H9 (cell line): ENCODE measurements at regions not wholly inside any gene's neighbourhood (a gene's known extent, or its start where the extent isn't known, plus 50 kb on each side); places are given as distances from the start of the nearest gene placed in this dataset.

Experiments used
- DNase-seq: peaks from one replicate; pipeline ENCODE4 v3.0.0-alpha.2; 2017
- H2AFZ ChIP-seq: one replicate; pipeline ENCODE4 v1.6.1; 2013; ENCODE audit warnings: mild to moderate bottlenecking, low read length, control low read depth, moderate library complexity
- H2AK5ac ChIP-seq: 2 replicates; pipeline ENCODE4 v1.6.1; 2013; ENCODE audit warnings: low read length, control low read depth, mixed read lengths; ENCODE audit not compliant: insufficient read length
- H2BK120ac ChIP-seq: one replicate; pipeline ENCODE4 v1.6.1; 2013; ENCODE audit warnings: low read depth, mild to moderate bottlenecking, low read length, control low read depth, inconsistent platforms; ENCODE audit not compliant: poor library complexity, severe bottlenecking
- H2BK12ac ChIP-seq: 2 replicates; pipeline ENCODE4 v1.6.1; 2013; ENCODE audit warnings: low read length, control low read depth, mixed read lengths, low read depth; ENCODE audit not compliant: insufficient read length
- H2BK15ac ChIP-seq: 2 replicates; pipeline ENCODE4 v1.6.1; 2013; ENCODE audit warnings: low read depth, low read length, control low read depth
- H2BK20ac ChIP-seq: one replicate; pipeline ENCODE4 v1.6.1; 2013; ENCODE audit warnings: low read depth, mild to moderate bottlenecking, low read length, control low read depth, inconsistent platforms; ENCODE audit not compliant: poor library complexity, severe bottlenecking
- H2BK5ac ChIP-seq: 2 replicates; pipeline ENCODE4 v1.6.1; 2013; ENCODE audit warnings: low read length, control low read depth, mixed read lengths; ENCODE audit not compliant: insufficient read length
- H3K14ac ChIP-seq: 2 replicates; pipeline ENCODE4 v1.6.1; 2013; ENCODE audit warnings: low read length, control low read depth; ENCODE audit not compliant: insufficient read depth
- H3K18ac ChIP-seq: 2 replicates; pipeline ENCODE4 v1.6.1; 2013; ENCODE audit warnings: low read depth, mild to moderate bottlenecking, mixed read lengths, low read length, control low read depth; ENCODE audit not compliant: insufficient read length
- H3K23ac ChIP-seq: 2 replicates; pipeline ENCODE4 v1.6.1; 2013; ENCODE audit warnings: low read length, control low read depth, mixed read lengths, low read depth; ENCODE audit not compliant: insufficient read length
- H3K23me2 ChIP-seq: 2 replicates; pipeline ENCODE4 v1.6.1; 2013; ENCODE audit warnings: low read depth, mild to moderate bottlenecking, mixed read lengths, low read length, control low read depth; ENCODE audit not compliant: insufficient read length, poor library complexity, severe bottlenecking
- H3K27ac ChIP-seq: 2 replicates; pipeline ENCODE4 v1.5.1; 2013; ENCODE audit warnings: low read length, control low read depth, mixed read lengths, low read depth; ENCODE audit not compliant: insufficient read length
- H3K27me3 ChIP-seq: 2 replicates; pipeline ENCODE4 v1.6.1; 2013; ENCODE audit warnings: low read length, control low read depth, inconsistent platforms; ENCODE audit not compliant: insufficient read depth
- H3K4ac ChIP-seq: 2 replicates; pipeline ENCODE4 v1.6.1; 2013; ENCODE audit warnings: low read depth, mild to moderate bottlenecking, control low read depth, inconsistent platforms, low read length, moderate library complexity
- H3K4me1 ChIP-seq: 2 replicates; pipeline ENCODE4 v1.6.1; 2013; ENCODE audit warnings: low read length, control low read depth, inconsistent platforms; ENCODE audit not compliant: insufficient read depth
- H3K4me2 ChIP-seq: 2 replicates; pipeline ENCODE4 v1.6.1; 2013; ENCODE audit warnings: low read length, control low read depth, mixed read lengths; ENCODE audit not compliant: insufficient read length, insufficient read depth
- H3K56ac ChIP-seq: 2 replicates; pipeline ENCODE4 v1.6.1; 2013; ENCODE audit warnings: low read depth, mild to moderate bottlenecking, mixed read lengths, low read length, control low read depth; ENCODE audit not compliant: insufficient read length
- H3K79me1 ChIP-seq: 2 replicates; pipeline ENCODE4 v1.6.1; 2013; ENCODE audit warnings: low read depth, mild to moderate bottlenecking, moderate library complexity, low read length, control low read depth, inconsistent platforms; ENCODE audit not compliant: insufficient read depth, poor library complexity, severe bottlenecking
- H3K79me2 ChIP-seq: 2 replicates; pipeline ENCODE4 v1.6.1; 2013; ENCODE audit warnings: low read length, control low read depth, inconsistent platforms; ENCODE audit not compliant: insufficient read depth
- H3K9ac ChIP-seq: 2 replicates; pipeline ENCODE4 v1.6.1; 2013; ENCODE audit warnings: low read length, control low read depth, mixed read lengths; ENCODE audit not compliant: insufficient read length; ENCODE audit errors: extremely low read depth
- H3K9me3 ChIP-seq: one replicate; pipeline ENCODE4 v1.6.1; 2013; ENCODE audit warnings: low read depth, low read length, inconsistent platforms; ENCODE audit not compliant: control insufficient read depth
- H3T11ph ChIP-seq: one replicate; pipeline ENCODE4 v1.6.1; 2013; ENCODE audit warnings: mild to moderate bottlenecking, low read length, control low read depth, inconsistent platforms
- H4K20me1 ChIP-seq: one replicate; pipeline ENCODE4 v1.6.1; 2013; ENCODE audit not compliant: control insufficient read depth, insufficient read length, insufficient read depth
- H4K5ac ChIP-seq: 2 replicates; pipeline ENCODE4 v1.6.1; 2013; ENCODE audit warnings: low read depth, mild to moderate bottlenecking, mixed read lengths, low read length, control low read depth; ENCODE audit not compliant: insufficient read length
- H4K8ac ChIP-seq: replicated peaks from 2 replicates; pipeline ENCODE4 v1.6.1; 2013; ENCODE audit warnings: low read length, control low read depth, mixed read lengths, low read depth; ENCODE audit not compliant: insufficient read length
- H4K91ac ChIP-seq: 2 replicates; pipeline ENCODE4 v1.6.1; 2013; ENCODE audit warnings: low read depth, mild to moderate bottlenecking, moderate library complexity, mixed read lengths, low read length, control low read depth; ENCODE audit not compliant: insufficient read length
- H3K27ac Mint-ChIP-seq, 3 experiments: 2 replicates in 2 of 3; 3 replicates in 1 of 3; pipeline ENCODE4 v1.8.0; 2020 to 2021; ENCODE audit warnings: mixed read lengths in 3 of 3, mild to moderate bottlenecking in 1 of 3, moderate library complexity in 1 of 3
- H3K27me3 Mint-ChIP-seq: 2 replicates; pipeline ENCODE4 v1.8.0; 2021; ENCODE audit warnings: low read depth, mild to moderate bottlenecking, moderate library complexity, mixed read lengths
- H3K36me3 Mint-ChIP-seq, 3 experiments: 2 replicates in 2 of 3; 3 replicates in 1 of 3; pipeline ENCODE4 v1.8.0; 2020 to 2021; ENCODE audit warnings: low read depth in 3 of 3, mixed read lengths in 3 of 3; ENCODE audit not compliant: insufficient read depth in 1 of 3
- H3K4me1 Mint-ChIP-seq, 2 experiments: 2 replicates each; pipeline ENCODE4 v1.8.0; 2020; ENCODE audit warnings: mixed read lengths in 2 of 2
- H3K4me3 Mint-ChIP-seq, 2 experiments: 2 replicates in 1 of 2; 3 replicates in 1 of 2; pipeline ENCODE4 v1.8.0; 2020 to 2021; ENCODE audit warnings: mild to moderate bottlenecking in 2 of 2, mixed read lengths in 2 of 2, moderate library complexity in 1 of 2
- H3K9me3 Mint-ChIP-seq, 2 experiments: 2 replicates in 1 of 2; 3 replicates in 1 of 2; pipeline ENCODE4 v1.8.0; 2020; ENCODE audit warnings: mild to moderate bottlenecking in 2 of 2, mixed read lengths in 2 of 2, moderate library complexity in 1 of 2
- whole genome bisulfite sequencing: extraction: QIAGEN DNeasy Blood & Tissue Kit; methylation state at CpG from one replicate; pipeline ENCODE4 v1.1.7; 2013; ENCODE audit warnings: missing lambda C conversion rate, low lambda C conversion rate, mixed read lengths; ENCODE audit not compliant: insufficient read length; ENCODE audit errors: extremely low coverage; 5-methylcytosine and 5-hydroxymethylcytosine counted together
- TF ChIP-seq, protein P1 (sequence below): fragments of 200-600 bp; sonication (generic); conservative IDR thresholded peaks from 3 replicates; pipeline ENCODE4 v1.8.0; 2021; ENCODE audit warnings: antibody characterized with exemption, mild to moderate bottlenecking

DNA sequence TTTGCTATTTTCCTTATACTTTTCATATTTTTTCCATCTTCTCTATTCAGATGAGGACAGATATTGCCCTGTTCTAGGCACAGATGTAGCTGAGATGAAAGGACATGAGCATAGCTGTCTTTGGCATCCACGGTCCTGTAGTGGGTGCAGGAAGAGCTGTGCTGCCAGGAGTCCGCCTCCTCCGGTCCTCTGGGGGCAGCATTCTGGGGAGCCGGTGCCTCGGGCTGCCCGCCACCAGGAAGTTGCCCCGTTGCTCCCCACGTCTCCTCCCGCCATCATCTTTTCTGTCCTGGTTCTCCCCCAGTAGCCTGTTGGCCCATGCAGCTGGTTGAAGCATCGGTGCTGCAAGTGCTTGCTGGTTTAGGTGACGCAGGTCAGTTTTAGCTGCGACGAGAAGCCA is 170.0 kb upstream of the IRX4 start:
- Histone ChIP-seq H3K79me2 (no peaks in the 10 kb centered on the region), H2AK5ac (no peak overlapping the region), H3K9me3 (no peaks in the 10 kb centered on the region), H3K14ac (no peak overlapping the region), H2BK120ac (no peak overlapping the region), H3K27ac (no peak overlapping the region), H3K4ac (no peak overlapping the region), H3K23ac (no peak overlapping the region), H3K27me3 (no peaks in the 10 kb centered on the region), H2BK5ac (no peak overlapping the region), H2BK20ac (no peak overlapping the region), H3K23me2 (no peaks in the 10 kb centered on the region), H3K79me1 (no peaks in the 10 kb centered on the region), H3K4me2 (no peak overlapping the region), H3T11ph (no peak overlapping the region), H3K18ac (no peak overlapping the region), H3K4me1 (no peaks in the 10 kb centered on the region), H4K8ac (no peak overlapping the region), H4K91ac (no peak overlapping the region), H4K20me1 (no peaks in the 10 kb centered on the region), H3K56ac (no peak overlapping the region), H2BK12ac (no peak overlapping the region), H3K9ac (no peak overlapping the region), H2AFZ (no peak overlapping the region), H4K5ac (no peak overlapping the region), H2BK15ac (no peak overlapping the region)
- Mint-ChIP-seq H3K9me3 (peaks cover 11 to 14% of the 10 kb centered on the region in 2 experiments), H3K27ac (no peak overlapping the region), H3K4me3 (no peak overlapping the region), H3K36me3 (peaks cover 0 to 4% (median 3%) of the 10 kb centered on the region in 3 experiments; a peak in 3 of 7 replicates), H3K27me3 (no peaks in the 10 kb centered on the region; the same call in none of the 2 replicates), H3K4me1 (peaks cover 4 to 6% of the 10 kb centered on the region in 2 experiments)
- WGBS = no CpG with 5 or more reads among the region's 13 CpGs
- no peak for DNase-seq
- TF ChIP-seq, protein P1, sequence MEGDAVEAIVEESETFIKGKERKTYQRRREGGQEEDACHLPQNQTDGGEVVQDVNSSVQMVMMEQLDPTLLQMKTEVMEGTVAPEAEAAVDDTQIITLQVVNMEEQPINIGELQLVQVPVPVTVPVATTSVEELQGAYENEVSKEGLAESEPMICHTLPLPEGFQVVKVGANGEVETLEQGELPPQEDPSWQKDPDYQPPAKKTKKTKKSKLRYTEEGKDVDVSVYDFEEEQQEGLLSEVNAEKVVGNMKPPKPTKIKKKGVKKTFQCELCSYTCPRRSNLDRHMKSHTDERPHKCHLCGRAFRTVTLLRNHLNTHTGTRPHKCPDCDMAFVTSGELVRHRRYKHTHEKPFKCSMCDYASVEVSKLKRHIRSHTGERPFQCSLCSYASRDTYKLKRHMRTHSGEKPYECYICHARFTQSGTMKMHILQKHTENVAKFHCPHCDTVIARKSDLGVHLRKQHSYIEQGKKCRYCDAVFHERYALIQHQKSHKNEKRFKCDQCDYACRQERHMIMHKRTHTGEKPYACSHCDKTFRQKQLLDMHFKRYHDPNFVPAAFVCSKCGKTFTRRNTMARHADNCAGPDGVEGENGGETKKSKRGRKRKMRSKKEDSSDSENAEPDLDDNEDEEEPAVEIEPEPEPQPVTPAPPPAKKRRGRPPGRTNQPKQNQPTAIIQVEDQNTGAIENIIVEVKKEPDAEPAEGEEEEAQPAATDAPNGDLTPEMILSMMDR = 0 out of 3 replicates have a peak, but pooled peaks have one; percentile 10
